ENCODE measurements at regions not wholly inside any gene's neighbourhood (a gene's known extent, or its start where the extent isn't known, plus 50 kb on each side); places are given as distances from the start of the nearest gene placed in this dataset.
"Not testable (repeated sequence)": the region's sequence is repeated elsewhere in the genome, so short reads cannot be mapped to it uniquely, and the experiment has no call there.

DNA sequence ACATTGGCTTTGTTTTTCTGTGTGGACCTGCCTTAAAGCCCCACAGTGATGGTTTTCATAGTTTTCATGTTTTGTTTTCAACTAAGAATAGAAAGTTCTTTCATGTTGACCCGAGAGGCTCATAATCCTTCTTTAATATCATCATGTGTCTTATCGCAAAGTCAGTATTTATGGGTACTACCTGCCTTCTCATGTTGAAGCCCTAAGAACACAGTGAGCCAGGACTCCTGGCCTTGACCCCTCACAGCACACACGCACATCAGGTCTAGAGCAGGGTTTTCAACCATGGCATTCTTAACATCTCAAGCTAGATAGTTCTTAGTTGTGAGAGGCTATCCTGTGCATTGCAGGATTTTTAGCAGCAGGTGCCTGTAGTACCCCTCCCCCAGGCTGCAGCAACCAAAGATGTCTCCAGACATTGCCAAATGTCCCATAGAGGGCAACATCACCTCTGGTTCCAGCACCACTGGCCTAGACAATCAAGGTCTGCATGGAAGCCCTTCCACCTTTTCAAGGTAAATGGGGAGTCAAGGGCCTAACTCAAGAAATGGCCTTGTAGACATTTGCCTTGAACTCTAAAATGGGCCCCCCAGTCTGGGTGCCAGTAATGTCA, 118.3 kb downstream of the MTHFS start:
- TF ChIP-seq POLR2A (IDR thresholded peaks at IDR 0.05), result no peak
- TF ChIP-seq, protein P1, sequence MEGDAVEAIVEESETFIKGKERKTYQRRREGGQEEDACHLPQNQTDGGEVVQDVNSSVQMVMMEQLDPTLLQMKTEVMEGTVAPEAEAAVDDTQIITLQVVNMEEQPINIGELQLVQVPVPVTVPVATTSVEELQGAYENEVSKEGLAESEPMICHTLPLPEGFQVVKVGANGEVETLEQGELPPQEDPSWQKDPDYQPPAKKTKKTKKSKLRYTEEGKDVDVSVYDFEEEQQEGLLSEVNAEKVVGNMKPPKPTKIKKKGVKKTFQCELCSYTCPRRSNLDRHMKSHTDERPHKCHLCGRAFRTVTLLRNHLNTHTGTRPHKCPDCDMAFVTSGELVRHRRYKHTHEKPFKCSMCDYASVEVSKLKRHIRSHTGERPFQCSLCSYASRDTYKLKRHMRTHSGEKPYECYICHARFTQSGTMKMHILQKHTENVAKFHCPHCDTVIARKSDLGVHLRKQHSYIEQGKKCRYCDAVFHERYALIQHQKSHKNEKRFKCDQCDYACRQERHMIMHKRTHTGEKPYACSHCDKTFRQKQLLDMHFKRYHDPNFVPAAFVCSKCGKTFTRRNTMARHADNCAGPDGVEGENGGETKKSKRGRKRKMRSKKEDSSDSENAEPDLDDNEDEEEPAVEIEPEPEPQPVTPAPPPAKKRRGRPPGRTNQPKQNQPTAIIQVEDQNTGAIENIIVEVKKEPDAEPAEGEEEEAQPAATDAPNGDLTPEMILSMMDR (IDR thresholded peaks at IDR 0.05 in 4 of 5, conservative IDR thresholded peaks at IDR 0.05 in 1 of 5), result no peak
- intact Hi-C loops (cut with DNase I; ENCODE audit: low total_unique reads) (no loop called here), in situ Hi-C loops (cut with MboI; ENCODE audit: low sequenced_read_pairs in 4 of 4) (no loop called here)
- no peak overlapping the region for H3K4me3 ChIP-seq
- no peaks in the 10 kb centered on the region for H3K36me3 ChIP-seq
- no peaks in the 10 kb centered on the region for H3K27me3 ChIP-seq
- DNase-seq, result no peak
- ATAC-seq, result no peak
- H3K4me1 ChIP-seq, result no peaks in the 10 kb centered on the region
- H3K27ac ChIP-seq, result no peak overlapping the region
- peaks cover 0 to 3% (median 0%) of the 10 kb centered on the region in 3 donors for H3K9me3 ChIP-seq

DNA sequence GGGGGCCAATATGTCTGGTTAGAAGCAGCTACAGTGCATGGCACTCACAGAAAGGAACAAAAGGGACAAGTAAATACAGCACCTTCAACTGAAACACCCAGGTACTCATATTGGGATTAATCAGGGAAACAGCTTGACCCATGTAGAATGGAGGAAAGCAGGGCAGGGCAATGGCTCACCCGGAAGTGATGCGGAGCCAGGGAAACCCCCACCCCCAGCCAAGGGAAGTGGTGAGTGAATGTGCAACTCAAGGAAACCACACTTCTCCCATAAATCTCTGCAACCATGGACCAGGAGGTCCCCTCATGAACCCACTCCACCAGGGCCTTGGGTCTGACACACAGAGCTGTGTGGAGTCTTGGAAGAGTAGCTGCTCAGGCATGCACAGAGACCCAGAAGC, 117.1 kb downstream of the MTHFS start:
- in situ Hi-C loops (cut with MboI; ENCODE audit: low sequenced_read_pairs in 4 of 4) (no loop called here), intact Hi-C loops (cut with DNase I; ENCODE audit: low total_unique reads) (no loop called here)
- Histone ChIP-seq H3K9me3 (peaks cover 0 to 3% (median 0%) of the 10 kb centered on the region in 3 donors), H3K27ac (no peak overlapping the region), H3K36me3 (no peaks in the 10 kb centered on the region), H3K27me3 (no peaks in the 10 kb centered on the region), H3K4me1 (no peaks in the 10 kb centered on the region), H3K4me3 (no peak overlapping the region)
- TF ChIP-seq, protein P1 (IDR thresholded peaks at IDR 0.05 in 4 of 5, conservative IDR thresholded peaks at IDR 0.05 in 1 of 5), result no peak
- no peak for DNase-seq
- ATAC-seq, result no peak

DNA sequence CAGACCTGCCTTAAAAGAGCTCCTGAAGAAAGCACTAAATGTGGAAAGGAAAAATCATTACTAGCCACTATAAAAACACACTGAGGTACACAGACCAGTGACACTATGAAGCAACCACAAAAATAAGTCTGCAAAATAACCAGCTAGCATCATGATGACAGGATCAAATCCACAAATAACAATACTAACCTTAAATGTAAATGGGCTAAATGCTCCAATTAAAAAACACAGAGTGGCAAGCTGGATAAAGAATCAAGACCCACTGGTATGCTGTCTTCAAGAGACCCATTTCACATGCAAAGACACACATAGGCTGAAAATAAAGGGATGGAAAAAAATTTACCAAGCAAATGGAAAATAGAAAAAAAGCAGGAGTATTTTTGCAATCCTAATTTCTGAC, 114.5 kb downstream of the MTHFS start:
- peak overlapping the region in 1 of 4 donors; percentile 10 for H3K4me3 ChIP-seq
- H3K27me3 ChIP-seq; H3K9me3 ChIP-seq; ATAC-seq; H3K4me1 ChIP-seq; H3K27ac ChIP-seq; in situ Hi-C loops (cut with MboI; ENCODE audit: low sequenced_read_pairs in 4 of 4); DNase-seq; intact Hi-C loops (cut with DNase I; ENCODE audit: low total_unique reads); H3K36me3 ChIP-seq: not testable (repeated sequence)
